GM10847 (cell line): ENCODE measurements at regions not wholly inside any gene's neighbourhood (a gene's known extent, or its start where the extent isn't known, plus 50 kb on each side); places are given as distances from the start of the nearest gene placed in this dataset.

Experiments used
- POLR2A ChIP-seq: IDR thresholded peaks from 2 replicates; pipeline ENCODE4 v1.6.1; 2011; ENCODE audit not compliant: insufficient read length; ENCODE audit errors: extremely low read depth

- no peak for TF ChIP-seq POLR2A
Measured at GRCh38 chr14:89576960-89577359, 159.9 kb upstream of the FOXN3 start.

- TF ChIP-seq POLR2A: no peak
Measured at GRCh38 chr14:89576145-89576927, 159.3 kb upstream of the FOXN3 start.

- no peak for TF ChIP-seq POLR2A
Measured at GRCh38 chr14:89575386-89576061, 158.5 kb upstream of the FOXN3 start.

DNA sequence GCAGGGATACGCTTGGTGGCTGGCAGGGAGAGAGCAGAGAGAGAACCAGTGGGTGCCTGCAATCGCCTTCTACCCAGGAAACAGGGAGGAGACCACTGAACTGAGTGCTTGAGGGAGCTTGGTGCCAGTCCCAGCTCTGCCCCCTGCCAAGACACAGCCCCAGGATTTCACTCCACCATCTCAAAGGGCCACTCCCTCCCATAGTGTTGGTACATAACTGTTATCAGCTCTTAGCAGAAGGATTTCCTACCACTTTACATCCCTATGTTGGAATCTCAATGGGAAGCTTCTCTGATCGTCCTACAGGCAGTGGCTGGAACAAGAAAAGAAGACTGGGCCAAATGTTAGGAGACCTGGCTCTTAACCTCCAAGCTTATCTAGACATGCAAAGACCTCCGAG is 157.4 kb upstream of the FOXN3 start:
- no peak for TF ChIP-seq POLR2A

- no peak for TF ChIP-seq POLR2A
Measured at GRCh38 chr14:89573399-89573657, 156.3 kb upstream of the FOXN3 start.

DNA sequence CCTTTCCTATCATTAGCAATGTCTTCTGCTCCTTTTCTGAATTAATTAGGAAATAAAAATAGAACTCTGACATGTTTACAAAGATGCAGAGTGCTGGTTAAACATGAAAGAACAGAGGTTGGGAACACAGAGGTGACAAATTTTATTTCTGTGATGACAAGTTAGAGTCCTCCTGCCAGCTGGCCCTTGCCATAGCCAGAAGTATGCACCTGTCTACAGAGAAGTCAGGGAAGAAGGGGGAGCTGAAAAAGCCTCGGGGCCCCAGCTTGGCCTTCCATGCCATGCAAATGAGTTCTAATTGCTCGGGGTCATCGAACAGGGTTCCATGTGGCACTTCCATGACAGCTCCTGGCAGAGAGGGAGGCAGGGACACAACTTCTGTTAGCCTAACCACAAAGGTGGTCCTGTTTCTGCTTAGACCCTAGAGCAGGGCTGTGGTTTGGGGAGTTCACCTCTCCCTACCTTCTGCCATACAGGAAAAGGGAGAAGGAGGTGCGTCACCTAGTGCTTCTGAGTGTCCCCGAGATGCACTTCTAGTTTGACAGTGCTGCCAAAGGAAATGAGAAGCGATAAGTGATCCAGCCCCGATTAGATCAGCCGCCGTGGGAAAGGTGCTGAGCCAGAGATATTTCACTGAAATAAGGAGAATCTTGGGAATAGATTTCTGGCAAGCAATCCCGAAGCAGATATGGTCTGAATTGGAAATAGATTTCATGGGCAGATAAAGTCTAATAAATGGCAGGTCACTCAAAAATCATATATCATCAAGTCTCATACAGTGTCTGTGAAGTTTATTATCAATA is 155.8 kb upstream of the FOXN3 start:
- no peak for TF ChIP-seq POLR2A

- no peak for TF ChIP-seq POLR2A
Measured at GRCh38 chr14:89571491-89571890, 154.5 kb upstream of the FOXN3 start.

- no peak for TF ChIP-seq POLR2A
Measured at GRCh38 chr14:89566644-89567415, 149.8 kb upstream of the FOXN3 start.

DNA sequence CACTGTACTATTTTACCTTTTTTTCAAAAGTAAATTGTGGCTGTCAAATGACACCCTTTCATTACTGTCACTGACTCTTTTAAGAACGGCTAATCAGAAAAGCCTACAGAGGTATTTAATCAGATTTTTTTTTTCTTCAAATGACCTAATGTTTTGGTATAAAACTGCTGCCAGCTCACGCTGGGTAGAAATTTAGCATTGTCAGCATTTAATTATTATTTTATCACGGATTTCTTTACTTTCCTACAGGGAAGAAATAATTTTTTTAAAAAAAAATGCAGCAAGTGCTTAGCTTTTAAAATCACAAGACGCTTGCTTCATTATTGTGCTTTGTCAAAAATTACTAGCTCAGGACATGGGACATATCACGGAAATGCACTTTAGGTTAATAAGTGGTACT is 149.1 kb upstream of the FOXN3 start:
- TF ChIP-seq POLR2A: no peak

DNA sequence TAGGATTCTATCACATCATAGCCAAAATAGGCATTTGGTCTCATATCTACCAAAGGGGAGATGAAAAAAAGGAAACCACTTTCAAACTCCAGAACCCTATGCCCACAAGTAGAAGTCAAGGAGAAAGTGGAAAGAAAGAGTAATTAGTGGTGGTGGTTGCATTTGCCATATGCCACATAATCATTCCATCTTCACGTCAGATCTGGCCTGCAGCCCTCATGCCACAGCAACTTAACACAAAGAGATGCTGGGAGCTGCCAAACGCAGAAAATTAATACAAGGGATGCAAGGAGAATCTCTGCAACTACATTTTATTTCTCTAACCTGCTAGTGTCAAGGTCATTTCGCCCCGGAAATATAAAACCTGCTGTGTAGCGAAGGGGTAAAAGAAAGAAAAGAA is 148.6 kb upstream of the FOXN3 start:
- no peak for TF ChIP-seq POLR2A

GRCh38 chr14:89564989-89565388 is 148.0 kb upstream of the FOXN3 start:
- no peak for TF ChIP-seq POLR2A

- TF ChIP-seq POLR2A: no peak
Measured at GRCh38 chr14:89564286-89564957, 147.4 kb upstream of the FOXN3 start.

GRCh38 chr14:89563471-89563870 is 146.4 kb upstream of the FOXN3 start:
- no peak for TF ChIP-seq POLR2A

- TF ChIP-seq POLR2A: no peak
Measured at GRCh38 chr14:89551955-89552354, 134.9 kb upstream of the FOXN3 start.

GRCh38 chr14:89551432-89551831 is 134.4 kb upstream of the FOXN3 start:
- TF ChIP-seq POLR2A: no peak
